NCI-H2196 (cell line): ENCODE measurements at regions not wholly inside any gene's neighbourhood (a gene's known extent, or its start where the extent isn't known, plus 50 kb on each side); places are given as distances from the start of the nearest gene placed in this dataset.

ENCODE experiments used
- DNase-seq: peaks from one replicate; lab custom pipeline; 2025; ENCODE audit not compliant: unreplicated experiment; lab: John Stamatoyannopoulos, UW

GRCh38 chr5:10876006-10876744 lies 115.1 kb upstream of the DAP start:
- no peak for DNase-seq

DNA sequence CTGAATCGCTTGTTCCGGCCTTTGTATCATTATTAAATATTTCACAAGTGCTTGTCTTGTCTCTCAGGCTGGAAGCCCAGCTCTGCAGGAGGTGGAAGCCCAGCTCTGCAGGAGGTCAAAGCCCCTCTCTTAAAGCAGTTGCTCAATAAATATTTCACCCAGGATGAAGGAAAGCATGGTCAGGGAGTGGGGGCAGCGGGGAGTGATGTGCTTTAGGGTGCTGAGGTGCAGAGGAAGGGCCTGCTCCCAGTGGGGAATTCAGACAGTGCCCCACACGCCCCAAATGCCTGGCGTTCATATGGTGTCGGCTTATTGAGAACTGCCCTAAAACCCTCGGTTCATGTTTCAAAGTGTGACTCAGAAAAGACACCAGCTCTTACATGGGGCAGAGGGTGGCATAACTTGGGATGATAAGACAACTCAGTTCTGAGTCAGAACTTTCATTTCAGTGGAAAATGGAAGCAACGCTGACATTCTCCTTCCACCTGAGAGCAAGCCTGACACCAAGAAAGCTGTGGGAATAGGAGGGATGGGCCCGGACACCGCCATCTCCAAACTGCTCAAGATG lies 114.3 kb upstream of the DAP start:
- DNase-seq = no peak

- no peak for DNase-seq
Measured at GRCh38 chr5:10874541-10874940, 113.5 kb upstream of the DAP start.

DNA sequence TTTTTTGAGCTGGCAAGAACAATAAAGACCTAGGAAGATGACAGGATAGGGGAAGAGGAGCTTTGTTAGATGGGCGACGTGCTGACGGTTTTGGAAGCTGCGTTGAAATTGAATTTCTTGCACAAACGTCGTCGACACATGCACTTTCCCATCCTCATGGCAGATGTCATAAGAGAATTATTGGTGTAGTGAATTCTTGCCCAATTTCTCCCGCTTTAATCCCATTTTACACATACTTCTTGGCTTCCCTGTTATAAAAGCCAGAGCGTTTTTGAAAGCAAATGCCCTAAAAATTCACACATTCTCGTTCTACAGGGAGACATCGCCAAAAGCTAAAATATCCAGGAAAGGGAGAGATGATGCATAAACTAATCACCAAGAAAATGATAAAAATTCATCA lies 109.8 kb upstream of the DAP start:
- no peak for DNase-seq

DNA sequence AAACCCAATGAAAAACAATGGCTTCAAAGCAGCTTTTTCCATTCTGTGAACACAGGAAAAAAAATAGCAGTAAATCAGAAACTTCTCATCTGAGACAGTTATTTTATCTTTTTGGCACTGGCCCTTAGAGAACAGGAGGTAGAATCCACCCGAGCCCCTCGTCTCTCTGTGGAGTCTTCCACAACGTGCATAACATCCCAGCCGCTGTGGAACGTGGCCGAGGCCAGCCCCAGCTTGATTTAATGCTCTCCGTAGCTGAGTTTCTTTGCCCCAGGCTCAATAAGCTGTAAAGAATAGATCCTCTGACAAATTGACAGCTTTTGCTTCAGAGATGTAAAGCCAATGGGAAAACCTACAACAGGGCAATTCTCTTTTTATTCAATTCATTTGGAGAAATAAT lies 107.9 kb upstream of the DAP start:
- no peak for DNase-seq

GRCh38 chr5:10867389-10868303 lies 106.6 kb upstream of the DAP start:
- no peak for DNase-seq

DNA sequence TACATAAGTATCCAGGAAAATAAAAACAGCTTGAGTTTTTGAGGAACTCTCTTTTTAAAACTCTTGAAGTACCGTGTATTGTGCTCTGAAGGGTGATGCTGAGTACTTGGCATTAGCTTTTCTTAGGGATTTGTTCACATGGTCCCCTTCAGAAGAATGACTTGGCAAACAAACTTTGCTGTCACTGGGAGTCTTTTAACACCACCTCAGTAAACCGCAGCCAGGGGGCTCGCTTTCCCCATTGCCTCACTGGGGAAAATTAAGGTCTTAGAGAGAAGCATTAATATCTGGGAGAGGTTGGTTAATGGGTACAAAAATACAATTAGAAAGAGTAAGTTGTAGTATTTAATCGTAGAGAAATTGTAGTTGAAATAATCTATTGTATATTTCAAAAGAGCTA lies 105.9 kb upstream of the DAP start:
- DNase-seq = no peak

DNA sequence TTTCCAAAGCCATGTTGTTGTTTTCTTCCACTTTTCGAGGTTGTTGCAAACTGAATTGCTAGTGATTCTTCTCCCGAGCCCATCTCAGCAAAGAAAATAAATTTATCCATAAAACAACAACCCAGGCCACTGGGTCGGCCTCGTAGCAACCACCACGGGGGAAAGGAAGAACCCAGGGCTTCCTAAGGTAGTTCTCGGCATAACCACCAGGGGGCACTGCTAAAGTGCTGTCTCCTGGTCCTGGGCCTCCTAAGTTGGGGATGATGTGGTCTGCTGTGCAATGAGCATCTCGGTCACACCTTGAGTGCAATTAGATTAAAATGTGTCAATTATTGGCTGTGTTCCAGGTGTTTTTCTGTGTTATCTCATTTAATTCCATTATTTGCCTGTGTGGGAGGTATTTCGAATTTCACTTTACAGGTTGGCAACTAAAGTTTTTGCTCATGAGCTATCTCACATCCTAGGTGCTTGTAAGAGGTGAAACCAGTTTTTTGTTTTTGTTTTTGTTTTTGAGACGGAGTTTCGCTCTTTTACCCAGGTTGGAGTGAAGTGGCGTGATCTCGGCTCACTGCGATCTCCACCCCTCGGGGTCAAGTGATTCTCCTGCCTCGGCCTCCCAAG lies 102.8 kb upstream of the DAP start:
- peak; percentile 23 for DNase-seq

DNA sequence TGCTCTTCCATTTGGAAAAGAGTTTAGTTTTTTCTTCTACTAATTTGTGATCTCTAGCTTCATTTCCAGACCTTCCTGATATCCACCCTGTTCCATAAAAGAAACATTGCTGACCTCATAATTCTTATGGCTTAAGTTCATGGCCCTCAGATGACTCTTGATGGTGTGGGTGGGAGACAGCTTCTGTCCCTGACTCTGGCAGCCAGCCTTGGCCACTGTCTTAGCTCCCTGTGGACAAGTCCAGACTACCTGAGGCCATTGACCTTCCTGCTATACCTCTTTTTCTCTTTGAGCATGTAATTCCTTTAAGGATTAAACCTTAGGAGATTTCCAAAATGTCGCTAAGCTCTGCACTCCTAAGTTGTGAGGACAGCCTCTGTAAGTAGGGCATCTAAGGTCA lies 101.1 kb upstream of the DAP start:
- DNase-seq = no peak

DNA sequence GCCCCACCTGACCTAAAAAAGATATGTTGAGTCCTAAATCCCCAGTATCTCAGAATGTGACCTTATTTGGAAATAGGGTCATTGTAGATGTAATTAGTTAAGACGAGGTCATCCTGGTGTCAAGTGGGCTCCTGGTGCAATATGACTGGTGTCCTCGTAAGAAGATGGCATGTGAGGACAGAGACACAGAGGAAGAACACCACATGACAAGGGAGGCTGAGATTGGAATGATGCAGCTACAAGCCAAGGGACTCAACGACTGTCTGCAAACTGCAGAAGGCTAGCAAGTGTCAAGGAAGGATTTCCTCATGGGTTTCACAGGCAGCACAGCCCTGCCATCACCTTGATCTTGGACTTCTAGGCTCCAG lies 100.4 kb upstream of the DAP start:
- no peak for DNase-seq

- no peak for DNase-seq
Measured at GRCh38 chr5:10860645-10861422, 99.8 kb upstream of the DAP start.

DNA sequence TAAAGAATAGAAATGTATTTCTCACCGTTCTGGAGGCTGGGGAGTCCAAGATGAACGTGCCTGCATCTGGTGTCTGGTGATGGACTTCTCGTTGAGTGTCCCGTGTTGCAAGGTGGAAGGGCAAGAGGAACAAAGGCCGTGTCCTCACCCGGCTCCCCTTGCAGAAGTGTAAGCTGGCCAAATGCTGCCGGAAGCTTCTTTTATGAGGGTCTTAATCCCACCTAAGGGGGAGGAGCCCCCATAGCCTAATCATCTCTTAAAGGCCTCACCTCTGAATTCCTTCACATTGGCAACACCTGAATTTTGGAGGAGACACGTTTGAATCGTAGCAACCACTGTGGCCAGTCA lies 99.1 kb upstream of the DAP start:
- no peak for DNase-seq

GRCh38 chr5:10859393-10860195 lies 98.6 kb upstream of the DAP start:
- no peak for DNase-seq

GRCh38 chr5:10858945-10859344 lies 97.9 kb upstream of the DAP start:
- DNase-seq = no peak

DNA sequence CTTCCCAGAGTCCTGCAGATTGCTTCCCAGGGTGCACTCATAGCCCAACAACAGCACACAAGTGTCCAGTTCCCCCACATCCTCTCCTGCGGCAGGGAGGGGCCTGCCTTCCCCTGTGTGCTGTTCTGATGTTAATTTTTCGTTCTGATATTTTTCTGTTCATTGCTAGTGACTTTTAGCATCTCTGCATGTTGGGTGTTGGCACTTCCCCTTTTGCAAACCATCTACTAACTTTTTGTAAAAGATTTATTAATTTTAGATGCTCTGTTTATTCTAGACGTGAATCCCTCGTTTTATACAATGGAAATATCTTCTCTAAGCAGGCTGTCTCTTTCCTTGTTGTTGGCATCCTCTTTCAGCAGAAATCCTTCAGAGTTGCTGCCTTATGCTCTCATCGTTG lies 97.3 kb upstream of the DAP start:
- no peak for DNase-seq

- DNase-seq = no peak
Measured at GRCh38 chr5:10857338-10857733, 96.3 kb upstream of the DAP start.

GRCh38 chr5:10856683-10857337 lies 95.8 kb upstream of the DAP start:
- no peak for DNase-seq

GRCh38 chr5:10856071-10856470 lies 95.0 kb upstream of the DAP start:
- DNase-seq = no peak

DNA sequence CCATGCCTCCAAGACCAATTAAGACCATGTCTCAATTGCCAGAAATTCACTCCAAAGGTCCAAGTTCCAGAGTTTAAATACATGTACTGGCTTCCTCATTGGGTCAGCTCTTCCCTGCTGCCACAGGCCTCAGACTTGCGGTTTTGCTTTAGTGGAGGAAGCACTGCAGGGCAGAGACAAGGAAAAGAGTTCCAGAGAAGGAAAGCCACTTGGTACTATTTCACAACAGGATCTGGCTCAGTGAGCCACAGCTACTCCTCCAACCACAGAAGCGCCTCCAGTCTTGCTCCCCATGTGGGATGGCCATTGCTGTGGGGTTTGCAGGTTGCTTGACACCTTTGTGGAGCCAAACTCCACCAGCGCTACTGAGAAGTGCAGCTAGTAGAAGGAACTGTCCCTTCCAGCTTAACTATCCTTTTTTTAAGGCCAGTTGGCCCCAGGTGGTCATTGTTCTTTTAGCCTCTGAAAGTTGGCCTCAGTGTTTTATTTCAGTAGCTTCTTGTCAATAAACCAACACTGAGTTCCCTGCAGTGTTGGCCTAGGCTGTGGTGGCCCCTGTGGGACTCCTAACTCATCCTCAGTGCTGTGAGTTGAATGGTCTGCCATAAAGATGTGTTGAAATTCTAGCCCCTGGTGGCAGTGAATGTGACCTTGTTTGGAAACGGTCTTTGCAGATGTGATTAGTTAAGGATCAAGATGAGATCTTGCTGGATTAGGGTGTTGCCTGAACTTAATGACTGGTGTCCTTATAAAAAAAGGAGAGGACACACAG lies 93.7 kb upstream of the DAP start:
- no peak for DNase-seq
